A549 (cell line): ENCODE measurements at regions not wholly inside any gene's neighbourhood (a gene's known extent, or its start where the extent isn't known, plus 50 kb on each side); places are given as distances from the start of the nearest gene placed in this dataset.

ENCODE experiments used
- ATAC-seq, 2 experiments: fragments of 200-7000 bp in 1 of 2; fragments of >200 bp in 1 of 2; cut with Nextera tagmentation in 1 of 2; cut with Tn5 transposase in 1 of 2; 3 replicates each; pipeline versions ENCODE4 v1.8.0 to v1.9.1; 2018 to 2020; ENCODE audit warnings: mild to moderate bottlenecking in 1 of 2, moderate library complexity in 1 of 2
- CTCF ChIA-PET: fragments of 300-600 bp; sonication (Branson Sonifier 250); formaldehyde crosslinking; extraction: SDS; loops from one replicate; lab custom pipeline; 2021; ENCODE audit warnings: antibody characterized with exemption, inconsistent platforms; lab: Yijun Ruan, JAX
- POLR2A ChIA-PET: fragments of 350-600 bp; formaldehyde crosslinking; extraction: SDS; loops from one replicate; lab custom pipeline; 2021; ENCODE audit warnings: antibody characterized with exemption, inconsistent platforms; lab: Yijun Ruan, JAX
- DNase-seq, 2 experiments: peaks; one replicate each; pipeline versions ENCODE4 v3.0.0 to v3.0.0-alpha.2; 2011 to 2016; ENCODE audit warnings: low read depth in 1 of 2, low spot score in 1 of 2
- FAIRE-seq: peaks from 2 replicates; lab custom pipeline; 2011; peaks lifted over from hg19 to GRCh38; lab: Jason Lieb, UNC
- H3K27ac ChIP-seq, 2 experiments: fragments of >200 bp; sonication (Bioruptor Twin); formaldehyde crosslinking; 3 replicates each; pipeline ENCODE4 v1.5.1; 2016 to 2017
- H3K4me1 ChIP-seq: fragments of >200 bp; sonication (Bioruptor Twin); formaldehyde crosslinking; 3 replicates; pipeline ENCODE4 v1.6.1; 2016
- H3K4me2 ChIP-seq: fragments of >200 bp; sonication (Bioruptor Twin); formaldehyde crosslinking; 3 replicates; pipeline ENCODE4 v1.6.1; 2016
- H3K4me3 ChIP-seq: fragments of >200 bp; sonication (Bioruptor Twin); formaldehyde crosslinking; 3 replicates; pipeline ENCODE4 v1.5.1; 2016
- H3K9me3 ChIP-seq: fragments of >200 bp; sonication (Bioruptor Twin); formaldehyde crosslinking; 3 replicates; pipeline ENCODE4 v1.6.1; 2016
- CBX8 ChIP-seq: fragments of 200-600 bp; sonication (generic); IDR thresholded peaks from 2 replicates; pipeline ENCODE4 v1.6.1; 2016
- CEBPB ChIP-seq, 2 experiments: fragments of >200 bp in 1 of 2; sonication (Bioruptor Twin) in 1 of 2; formaldehyde crosslinking in 1 of 2; IDR thresholded peaks; 2 replicates each; pipeline ENCODE4 v1.6.1; 2012 to 2016
- CHD4 ChIP-seq: fragments of 200-600 bp; sonication (generic); IDR thresholded peaks from 2 replicates; pipeline ENCODE4 v1.6.1; 2016; ENCODE audit warnings: antibody characterized with exemption, mild to moderate bottlenecking, borderline replicate concordance
- FOSB ChIP-seq: fragments of 250-450 bp; sonication (Bioruptor Pico); IDR thresholded peaks from 2 replicates; pipeline ENCODE4 v1.5.0; 2020; ENCODE audit warnings: mild to moderate bottlenecking, moderate library complexity
- HOXB5 ChIP-seq: fragments of 250-450 bp; sonication (Bioruptor Pico); IDR thresholded peaks from 2 replicates; pipeline ENCODE4 v1.5.0; 2020; ENCODE audit warnings: mild to moderate bottlenecking, moderate library complexity
- KDM5A ChIP-seq: fragments of 200-600 bp; sonication (generic); IDR thresholded peaks from 2 replicates; pipeline ENCODE4 v1.6.1; 2016; ENCODE audit warnings: antibody characterized with exemption, mild to moderate bottlenecking
- MAFK ChIP-seq: fragments of 450-650 bp; IDR thresholded peaks from 2 replicates; pipeline ENCODE4 v1.6.1; 2014; ENCODE audit not compliant: partially characterized antibody
- NR3C1 ChIP-seq: fragments of >200 bp; sonication (Bioruptor Twin); formaldehyde crosslinking; IDR thresholded peaks from 3 replicates; pipeline ENCODE4 v1.6.1; 2017
- POLR2A ChIP-seq: IDR thresholded peaks from 2 replicates; pipeline ENCODE4 v1.6.1; 2012; ENCODE audit warnings: mild to moderate bottlenecking, low read length
- RAD21 ChIP-seq, 2 experiments: fragments of >200 bp in 1 of 2; sonication (Bioruptor Twin) in 1 of 2; formaldehyde crosslinking in 1 of 2; IDR thresholded peaks in 1 of 2; conservative IDR thresholded peaks in 1 of 2; 2 replicates in 1 of 2; 3 replicates in 1 of 2; pipeline ENCODE4 v1.6.1; 2012 to 2018; ENCODE audit warnings: inconsistent platforms in 1 of 2
- SMC3 ChIP-seq: fragments of >200 bp; sonication (Bioruptor Twin); formaldehyde crosslinking; IDR thresholded peaks from 3 replicates; pipeline ENCODE4 v1.6.1; 2018; ENCODE audit warnings: inconsistent platforms
- ZSCAN20 ChIP-seq: fragments of 250-450 bp; sonication (Bioruptor Pico); IDR thresholded peaks from 2 replicates; pipeline ENCODE4 v1.8.0; 2022; ENCODE audit warnings: mild to moderate bottlenecking, moderate library complexity
- WGBS: methylation state at CpG from one replicate; pipeline ENCODE4 v1.1.6; 2017; ENCODE audit errors: missing lambda C conversion rate; 5-methylcytosine and 5-hydroxymethylcytosine counted together
- TF ChIP-seq, protein P1 (sequence below): fragments of 200-600 bp; sonication (generic); IDR thresholded peaks from 2 replicates; pipeline ENCODE4 v1.6.1; 2016; ENCODE audit warnings: antibody characterized with exemption, mild to moderate bottlenecking, moderate library complexity
- TF ChIP-seq, protein P2 (sequence below): fragments of 450-650 bp; IDR thresholded peaks from 2 replicates; pipeline ENCODE4 v1.6.1; 2014; ENCODE audit warnings: antibody characterized with exemption
- TF ChIP-seq, protein P3 (sequence below): IDR thresholded peaks from 2 replicates; pipeline ENCODE4 v1.6.1; 2012

DNA sequence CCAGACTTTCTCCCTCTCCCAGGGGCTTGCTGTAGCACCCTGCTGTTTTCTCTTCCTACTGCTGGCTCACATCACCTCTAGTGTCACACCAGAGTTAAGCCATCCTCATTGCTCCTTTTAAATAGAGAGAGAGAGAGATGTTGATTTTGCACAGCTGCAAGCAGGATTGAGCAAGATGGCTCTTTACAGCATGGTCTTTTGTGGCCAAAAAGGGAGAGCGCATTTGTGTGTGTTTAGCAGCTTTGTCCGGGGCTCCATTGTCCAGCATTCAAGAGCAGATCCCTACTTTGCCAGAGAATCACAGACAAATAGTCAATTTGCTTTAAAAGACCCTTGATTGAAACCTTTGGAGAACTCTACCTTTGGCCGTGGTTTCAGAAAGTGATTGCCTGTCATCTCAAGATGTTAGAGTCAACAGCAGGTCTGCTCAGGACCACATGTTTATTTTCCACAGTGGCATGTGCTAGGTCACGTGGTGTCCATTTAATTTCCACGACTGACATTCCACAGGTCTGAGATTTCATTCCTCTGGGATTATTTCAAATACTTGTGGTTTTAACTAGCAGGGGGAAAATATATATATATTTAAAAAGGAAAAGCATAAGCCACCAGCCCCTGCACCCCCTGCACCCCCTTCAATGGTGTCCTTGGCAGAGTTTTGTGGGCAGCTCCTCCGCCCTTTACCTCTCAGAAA is 359.9 kb upstream of the SLC14A2 start:
- Histone ChIP-seq H3K9me3 (no peaks in the 10 kb centered on the region), H3K4me1 (no peaks in the 10 kb centered on the region), H3K27ac (no peak overlapping the region), H3K4me3 (no peak overlapping the region), H3K4me2 (no peak overlapping the region)
- ChIA-PET POLR2A (no interaction called here), CTCF (no interaction called here)
- DNase-seq (no peak), FAIRE-seq (no peak), ATAC-seq (no peak)
- WGBS: 22% methylated on average over 6 of the region's 6 CpGs
- TF ChIP-seq, protein P1, sequence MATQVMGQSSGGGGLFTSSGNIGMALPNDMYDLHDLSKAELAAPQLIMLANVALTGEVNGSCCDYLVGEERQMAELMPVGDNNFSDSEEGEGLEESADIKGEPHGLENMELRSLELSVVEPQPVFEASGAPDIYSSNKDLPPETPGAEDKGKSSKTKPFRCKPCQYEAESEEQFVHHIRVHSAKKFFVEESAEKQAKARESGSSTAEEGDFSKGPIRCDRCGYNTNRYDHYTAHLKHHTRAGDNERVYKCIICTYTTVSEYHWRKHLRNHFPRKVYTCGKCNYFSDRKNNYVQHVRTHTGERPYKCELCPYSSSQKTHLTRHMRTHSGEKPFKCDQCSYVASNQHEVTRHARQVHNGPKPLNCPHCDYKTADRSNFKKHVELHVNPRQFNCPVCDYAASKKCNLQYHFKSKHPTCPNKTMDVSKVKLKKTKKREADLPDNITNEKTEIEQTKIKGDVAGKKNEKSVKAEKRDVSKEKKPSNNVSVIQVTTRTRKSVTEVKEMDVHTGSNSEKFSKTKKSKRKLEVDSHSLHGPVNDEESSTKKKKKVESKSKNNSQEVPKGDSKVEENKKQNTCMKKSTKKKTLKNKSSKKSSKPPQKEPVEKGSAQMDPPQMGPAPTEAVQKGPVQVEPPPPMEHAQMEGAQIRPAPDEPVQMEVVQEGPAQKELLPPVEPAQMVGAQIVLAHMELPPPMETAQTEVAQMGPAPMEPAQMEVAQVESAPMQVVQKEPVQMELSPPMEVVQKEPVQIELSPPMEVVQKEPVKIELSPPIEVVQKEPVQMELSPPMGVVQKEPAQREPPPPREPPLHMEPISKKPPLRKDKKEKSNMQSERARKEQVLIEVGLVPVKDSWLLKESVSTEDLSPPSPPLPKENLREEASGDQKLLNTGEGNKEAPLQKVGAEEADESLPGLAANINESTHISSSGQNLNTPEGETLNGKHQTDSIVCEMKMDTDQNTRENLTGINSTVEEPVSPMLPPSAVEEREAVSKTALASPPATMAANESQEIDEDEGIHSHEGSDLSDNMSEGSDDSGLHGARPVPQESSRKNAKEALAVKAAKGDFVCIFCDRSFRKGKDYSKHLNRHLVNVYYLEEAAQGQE: no peak
- TF ChIP-seq CBX8: no peak
- TF ChIP-seq, protein P2, sequence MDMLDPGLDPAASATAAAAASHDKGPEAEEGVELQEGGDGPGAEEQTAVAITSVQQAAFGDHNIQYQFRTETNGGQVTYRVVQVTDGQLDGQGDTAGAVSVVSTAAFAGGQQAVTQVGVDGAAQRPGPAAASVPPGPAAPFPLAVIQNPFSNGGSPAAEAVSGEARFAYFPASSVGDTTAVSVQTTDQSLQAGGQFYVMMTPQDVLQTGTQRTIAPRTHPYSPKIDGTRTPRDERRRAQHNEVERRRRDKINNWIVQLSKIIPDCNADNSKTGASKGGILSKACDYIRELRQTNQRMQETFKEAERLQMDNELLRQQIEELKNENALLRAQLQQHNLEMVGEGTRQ: peak; percentile 24; the same call in 1 of the 2 replicates

DNA sequence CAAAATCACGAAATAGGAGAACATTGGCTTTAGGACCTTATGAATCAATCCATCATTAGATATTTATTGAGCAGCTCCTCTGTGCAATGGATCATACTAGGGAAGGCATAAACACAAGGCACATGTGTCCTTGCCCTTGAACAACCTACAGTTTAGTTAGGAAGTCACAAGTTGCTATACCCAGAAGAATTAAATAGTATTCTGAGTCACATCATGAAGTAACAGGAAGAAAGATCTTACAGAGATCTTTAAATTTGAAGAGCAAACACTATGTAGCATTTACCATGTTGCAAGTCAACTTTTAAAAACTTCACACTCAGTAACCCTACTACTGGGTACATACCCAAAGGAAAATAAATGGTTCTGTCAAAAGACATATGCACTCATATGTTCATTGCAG is 355.2 kb upstream of the SLC14A2 start:
- H3K9me3 ChIP-seq: no peaks in the 10 kb centered on the region
- TF ChIP-seq RAD21 (conservative IDR thresholded peaks at IDR 0.05 in 1 of 2, IDR thresholded peaks at IDR 0.05 in 1 of 2): no peak
- H3K4me2 ChIP-seq: no peak overlapping the region
- POLR2A ChIA-PET: no interaction called here
- FAIRE-seq (no peak), DNase-seq (no peak), ATAC-seq (no peak)
- H3K4me1 ChIP-seq: no peaks in the 10 kb centered on the region
- WGBS: 0% methylated on average over 1 of the region's 1 CpG
- CTCF ChIA-PET: no interaction called here
- no peak overlapping the region for H3K27ac ChIP-seq
- no peak overlapping the region for H3K4me3 ChIP-seq

DNA sequence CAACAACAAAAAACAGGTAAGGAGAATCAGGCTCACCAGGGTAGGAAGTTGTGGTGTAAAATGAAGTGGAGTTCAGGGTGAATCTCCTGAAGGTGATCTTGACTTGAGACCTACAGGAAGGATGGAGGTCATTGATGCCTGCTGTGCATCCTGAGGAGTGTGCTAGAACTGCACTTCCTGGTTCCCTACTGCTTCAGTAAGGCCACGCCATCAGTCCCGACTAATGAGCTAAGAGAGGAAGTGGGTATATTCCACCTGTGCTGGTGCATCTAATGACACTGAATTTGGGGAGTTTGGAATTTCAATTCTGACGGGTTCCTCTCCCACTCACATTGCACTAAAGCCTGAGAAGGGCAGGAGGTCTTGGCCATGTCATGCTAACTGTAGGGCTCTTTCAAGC is 349.3 kb upstream of the SLC14A2 start:
- FAIRE-seq: no peak
- DNase-seq: no peak
- Histone ChIP-seq H3K27ac (no peak overlapping the region), H3K4me3 (no peak overlapping the region), H3K4me2 (no peak overlapping the region), H3K4me1 (no peaks in the 10 kb centered on the region), H3K9me3 (no peaks in the 10 kb centered on the region)
- no peak for ATAC-seq
- POLR2A ChIA-PET: no interaction called here
- WGBS: 9% methylated on average over 3 of the region's 3 CpGs
- TF ChIP-seq CBX8 (no peak), CHD4 (no peak), ZSCAN20 (CRISPR knock-in tag) (no peak), MAFK (no peak), FOSB (no peak), NR3C1 (no peak), POLR2A (no peak), KDM5A (no peak), SMC3 (no peak), CEBPB (IDR thresholded peaks at IDR 0.05) (no peak), HOXB5 (CRISPR knock-in tag) (no peak)
- TF ChIP-seq, protein P2: no peak
- TF ChIP-seq, protein P3, sequence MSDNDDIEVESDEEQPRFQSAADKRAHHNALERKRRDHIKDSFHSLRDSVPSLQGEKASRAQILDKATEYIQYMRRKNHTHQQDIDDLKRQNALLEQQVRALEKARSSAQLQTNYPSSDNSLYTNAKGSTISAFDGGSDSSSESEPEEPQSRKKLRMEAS: no peak
- CTCF ChIA-PET: no interaction called here
